HG03039 (cell line): ENCODE measurements at regions not wholly inside any gene's neighbourhood (a gene's known extent, or its start where the extent isn't known, plus 50 kb on each side); places are given as distances from the start of the nearest gene placed in this dataset.
"Not testable (repeated sequence)": the region's sequence is repeated elsewhere in the genome, so short reads cannot be mapped to it uniquely, and the experiment has no call there.

Experiments used
- ATAC-seq: cut with Tn5 transposase; IDR thresholded peaks from one replicate; pipeline ENCODE4 v1.9.1; 2021; ENCODE audit warnings: mild to moderate bottlenecking, moderate library complexity; ENCODE audit not compliant: unreplicated experiment

- no peak for ATAC-seq
These were observed 99.5 kb downstream of the KDM5D start for GRCh38 chrY:19644889-19645638.

- ATAC-seq, result peak; percentile 79
These were observed 106.7 kb downstream of the KDM5D start for GRCh38 chrY:19637651-19638347.

GRCh38 chrY:19628926-19629325, 115.6 kb downstream of the KDM5D start:
- no peak for ATAC-seq

GRCh38 chrY:19622392-19622791, 122.1 kb downstream of the KDM5D start:
- no peak for ATAC-seq

- no peak for ATAC-seq
These were observed 122.8 kb downstream of the KDM5D start for GRCh38 chrY:19621756-19622155.

- ATAC-seq, result no peak
These were observed 143.4 kb downstream of the KDM5D start for GRCh38 chrY:19601113-19601512.

- no peak for ATAC-seq
These were observed 143.8 kb downstream of the KDM5D start for GRCh38 chrY:19600711-19601110.

- no peak for ATAC-seq
These were observed 154.3 kb downstream of the KDM5D start for GRCh38 chrY:19590235-19590634.

GRCh38 chrY:19589664-19590063, 154.9 kb downstream of the KDM5D start:
- ATAC-seq, result no peak

- no peak for ATAC-seq
These were observed 157.2 kb downstream of the KDM5D start for GRCh38 chrY:19587311-19587710.

- not testable (repeated sequence) for ATAC-seq
These were observed 163.5 kb downstream of the KDM5D start for GRCh38 chrY:19580990-19581389.

GRCh38 chrY:19578281-19578874, 166.1 kb downstream of the KDM5D start:
- ATAC-seq, result no peak

- no peak for ATAC-seq
These were observed 167.3 kb downstream of the KDM5D start for GRCh38 chrY:19577250-19577649.

GRCh38 chrY:19574939-19575338, 169.6 kb downstream of the KDM5D start:
- no peak for ATAC-seq

- ATAC-seq, result no peak
These were observed 170.9 kb downstream of the KDM5D start for GRCh38 chrY:19573646-19574045.

GRCh38 chrY:19570999-19571398, 173.5 kb downstream of the KDM5D start:
- ATAC-seq, result peak; percentile 38

- ATAC-seq, result peak; percentile 6
These were observed 176.6 kb downstream of the KDM5D start for GRCh38 chrY:19567943-19568342.

- ATAC-seq, result peak; percentile 71
These were observed 177.2 kb downstream of the KDM5D start for GRCh38 chrY:19567051-19567921.

GRCh38 chrY:19559161-19559560, 185.4 kb downstream of the KDM5D start:
- ATAC-seq, result no peak

GRCh38 chrY:19549671-19550466, 194.7 kb downstream of the KDM5D start:
- ATAC-seq, result no peak
